Progenitor cell of endocrine pancreas (in vitro differentiated cells): ENCODE measurements at regions not wholly inside any gene's neighbourhood (a gene's known extent, or its start where the extent isn't known, plus 50 kb on each side); places are given as distances from the start of the nearest gene placed in this dataset.

Experiments used
- DNase-seq: peaks from one replicate; pipeline ENCODE4 v3.0.0; 2021; ENCODE audit warnings: low spot score; ENCODE audit not compliant: unreplicated experiment
- H3K27ac Mint-ChIP-seq: 2 replicates; pipeline ENCODE4 v1.8.0; 2021; ENCODE audit warnings: mild to moderate bottlenecking, moderate library complexity, mixed read lengths
- H3K27me3 Mint-ChIP-seq: 2 replicates; pipeline ENCODE4 v1.8.0; 2021; ENCODE audit warnings: mixed read lengths
- H3K36me3 Mint-ChIP-seq: 2 replicates; pipeline ENCODE4 v1.8.0; 2022; ENCODE audit warnings: mixed read lengths; ENCODE audit not compliant: insufficient read depth
- H3K4me1 Mint-ChIP-seq: 2 replicates; pipeline ENCODE4 v1.8.0; 2021; ENCODE audit warnings: low read depth, mixed read lengths
- H3K4me3 Mint-ChIP-seq: 2 replicates; pipeline ENCODE4 v1.8.0; 2021; ENCODE audit warnings: low read depth, mild to moderate bottlenecking, moderate library complexity, mixed read lengths
- H3K9me3 Mint-ChIP-seq: 2 replicates; pipeline ENCODE4 v1.8.0; 2021; ENCODE audit warnings: low read depth, mixed read lengths
- CTCF ChIP-seq: fragments of 200-600 bp; sonication (generic); IDR thresholded peaks from one replicate; pipeline ENCODE4 v1.5.0; 2021; ENCODE audit warnings: antibody characterized with exemption, mild to moderate bottlenecking; ENCODE audit not compliant: unreplicated experiment

DNA sequence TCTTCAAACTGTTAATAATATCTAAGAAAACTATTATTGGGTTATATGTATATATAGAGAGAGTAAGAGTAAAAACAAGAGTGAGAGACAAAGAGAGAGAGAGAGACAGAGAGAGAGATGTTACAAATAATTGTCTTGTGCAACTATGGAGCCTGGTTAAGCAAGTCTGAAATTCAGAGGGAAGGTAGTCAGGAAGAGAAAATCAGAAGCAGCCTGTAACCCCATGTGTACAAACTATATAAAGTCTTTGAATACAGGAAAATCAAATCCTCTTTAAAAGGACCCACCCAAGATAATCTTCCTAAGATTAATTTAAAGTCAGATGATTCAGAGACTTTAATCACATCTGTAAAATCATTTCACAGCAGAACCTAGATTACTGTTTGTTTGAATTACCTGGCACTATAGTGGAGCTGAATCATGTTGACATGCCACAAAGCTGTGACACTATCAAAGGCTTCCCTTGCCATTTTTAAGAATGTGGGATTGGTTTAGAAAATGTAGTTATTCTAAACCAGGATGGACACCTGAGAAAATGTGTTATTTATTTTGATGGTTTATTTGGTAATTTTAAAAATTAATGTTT lies 301.7 kb upstream of the FSIP2 start:
- DNase-seq: no peak
- Mint-ChIP-seq H3K4me1 (peaks cover 7% of the 10 kb centered on the region), H3K27me3 (no peaks in the 10 kb centered on the region), H3K27ac (peak overlapping the region; percentile 49), H3K9me3 (peaks cover 4% of the 10 kb centered on the region), H3K4me3 (no peak overlapping the region), H3K36me3 (peaks cover 8% of the 10 kb centered on the region)
- no peak for TF ChIP-seq CTCF

- TF ChIP-seq CTCF: no peak
- Mint-ChIP-seq H3K4me1 (peaks cover 7% of the 10 kb centered on the region), H3K36me3 (no peaks in the 10 kb centered on the region), H3K27me3 (no peaks in the 10 kb centered on the region), H3K27ac (no peak overlapping the region), H3K9me3 (no peaks in the 10 kb centered on the region), H3K4me3 (no peak overlapping the region)
- DNase-seq: no peak
Measured at GRCh38 chr2:185441486-185442005, 297.1 kb upstream of the FSIP2 start.

- no peak overlapping the region for H3K4me3 Mint-ChIP-seq
- no peak overlapping the region for H3K27ac Mint-ChIP-seq
- no peaks in the 10 kb centered on the region for H3K4me1 Mint-ChIP-seq
- H3K36me3 Mint-ChIP-seq: peaks cover 25% of the 10 kb centered on the region
- no peaks in the 10 kb centered on the region for H3K27me3 Mint-ChIP-seq
- H3K9me3 Mint-ChIP-seq: peaks cover 20% of the 10 kb centered on the region
- TF ChIP-seq CTCF: no peak
- no peak for DNase-seq
Measured at GRCh38 chr2:185456517-185456916, 282.1 kb upstream of the FSIP2 start.

DNA sequence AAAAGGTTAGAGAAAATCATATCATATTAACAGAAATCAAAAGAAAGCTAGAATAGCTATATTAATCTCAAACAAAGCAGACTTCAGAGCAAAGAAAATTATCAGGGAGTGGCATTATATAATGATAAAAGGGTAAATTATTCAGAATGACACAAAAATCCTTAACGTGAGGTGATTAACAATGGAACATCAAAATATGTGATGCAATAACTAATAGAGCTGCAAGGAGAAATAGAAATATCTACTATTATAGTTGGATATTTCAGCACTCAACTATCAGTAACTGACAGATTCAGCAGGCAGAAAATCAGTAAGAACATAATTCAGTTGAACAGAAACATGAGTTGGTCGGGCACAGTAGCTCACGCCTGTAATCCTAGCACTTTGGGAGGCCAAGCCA lies 275.1 kb upstream of the FSIP2 start:
- Mint-ChIP-seq H3K9me3 (peaks cover 8% of the 10 kb centered on the region), H3K27me3 (no peaks in the 10 kb centered on the region), H3K4me3 (no peak overlapping the region), H3K27ac (no peak overlapping the region), H3K4me1 (no peaks in the 10 kb centered on the region), H3K36me3 (peaks cover 16% of the 10 kb centered on the region)
- DNase-seq: no peak
- no peak for TF ChIP-seq CTCF

DNA sequence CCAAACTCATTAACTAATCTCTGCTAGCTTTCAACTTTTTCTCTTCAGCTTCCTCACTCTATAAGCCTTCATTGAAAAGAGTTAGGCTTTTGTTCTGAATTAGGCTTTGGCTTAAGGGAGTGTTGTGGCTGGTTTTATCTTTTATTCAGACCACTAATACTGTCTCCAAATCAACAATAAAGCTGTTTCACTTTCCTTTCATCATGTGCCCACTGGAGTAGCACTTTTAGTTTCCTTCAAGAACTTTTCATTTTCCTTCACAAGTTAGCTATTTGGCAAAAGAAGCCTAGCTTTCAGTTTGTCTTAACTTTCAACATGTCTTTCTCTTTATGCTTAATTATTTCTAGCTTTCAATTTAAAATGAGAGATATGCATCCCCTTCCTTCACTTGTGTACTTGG lies 271.7 kb upstream of the FSIP2 start:
- peaks cover 8% of the 10 kb centered on the region for H3K9me3 Mint-ChIP-seq
- no peak overlapping the region for H3K27ac Mint-ChIP-seq
- no peaks in the 10 kb centered on the region for H3K4me1 Mint-ChIP-seq
- no peak for DNase-seq
- H3K4me3 Mint-ChIP-seq: no peak overlapping the region
- no peaks in the 10 kb centered on the region for H3K27me3 Mint-ChIP-seq
- no peak for TF ChIP-seq CTCF
- peaks cover 18% of the 10 kb centered on the region for H3K36me3 Mint-ChIP-seq
